HG03095 (cell line): ENCODE measurements at regions not wholly inside any gene's neighbourhood (a gene's known extent, or its start where the extent isn't known, plus 50 kb on each side); places are given as distances from the start of the nearest gene placed in this dataset.

Source experiments
- ATAC-seq: cut with Tn5 transposase; IDR thresholded peaks from one replicate; pipeline ENCODE4 v1.9.1; 2021; ENCODE audit warnings: moderate library complexity; ENCODE audit not compliant: unreplicated experiment

- no peak for ATAC-seq
Observed at GRCh38 chr5:40416098-40416497, 263.6 kb upstream of the PTGER4 start.

- no peak for ATAC-seq
Observed at GRCh38 chr5:40414922-40415321, 264.8 kb upstream of the PTGER4 start.

GRCh38 chr5:40413743-40414142 lies 266.0 kb upstream of the PTGER4 start:
- no peak for ATAC-seq

- no peak for ATAC-seq
Observed at GRCh38 chr5:40412771-40413170, 266.9 kb upstream of the PTGER4 start.

GRCh38 chr5:40410964-40411635 lies 268.6 kb upstream of the PTGER4 start:
- no peak for ATAC-seq

GRCh38 chr5:40410231-40410861 lies 269.4 kb upstream of the PTGER4 start:
- ATAC-seq = no peak

GRCh38 chr5:40409601-40410000 lies 270.1 kb upstream of the PTGER4 start:
- ATAC-seq = no peak

GRCh38 chr5:40406741-40407211 lies 272.9 kb upstream of the PTGER4 start:
- no peak for ATAC-seq

GRCh38 chr5:40405996-40406740 lies 273.5 kb upstream of the PTGER4 start:
- ATAC-seq = no peak

- no peak for ATAC-seq
Observed at GRCh38 chr5:40405230-40405629, 274.5 kb upstream of the PTGER4 start.

GRCh38 chr5:40404613-40405012 lies 275.1 kb upstream of the PTGER4 start:
- peak; percentile 58 for ATAC-seq

- no peak for ATAC-seq
Observed at GRCh38 chr5:40402007-40402364, 277.7 kb upstream of the PTGER4 start.

- peak; percentile 65 for ATAC-seq
Observed at GRCh38 chr5:40401284-40402006, 278.3 kb upstream of the PTGER4 start.

- ATAC-seq = no peak
Observed at GRCh38 chr5:40400245-40400644, 279.5 kb upstream of the PTGER4 start.

GRCh38 chr5:40399349-40399748 lies 280.4 kb upstream of the PTGER4 start:
- no peak for ATAC-seq

- no peak for ATAC-seq
Observed at GRCh38 chr5:40397976-40398375, 281.7 kb upstream of the PTGER4 start.

GRCh38 chr5:40397091-40397490 lies 282.6 kb upstream of the PTGER4 start:
- ATAC-seq = no peak

GRCh38 chr5:40396317-40396716 lies 283.4 kb upstream of the PTGER4 start:
- no peak for ATAC-seq

- ATAC-seq = no peak
Observed at GRCh38 chr5:40395251-40395650, 284.5 kb upstream of the PTGER4 start.

- ATAC-seq = no peak
Observed at GRCh38 chr5:40394698-40395097, 285.0 kb upstream of the PTGER4 start.

GRCh38 chr5:40391642-40392041 lies 288.1 kb upstream of the PTGER4 start:
- no peak for ATAC-seq
